OCI-LY7 (cell line): ENCODE measurements at regions not wholly inside any gene's neighbourhood (a gene's known extent, or its start where the extent isn't known, plus 50 kb on each side); places are given as distances from the start of the nearest gene placed in this dataset.

Experiments
- BruUV-seq: library from RNA; stranded (reverse); fragments of 400-500 nt; replicated peaks from 2 replicates; lab custom pipeline; 2021; lab: Mats Ljungman, UMichigan
- CTCF ChIA-PET: fragments of 300-600 bp; sonication (Branson Sonifier 250); formaldehyde crosslinking; loops from one replicate; lab custom pipeline; 2022; ENCODE audit warnings: antibody characterized with exemption; ENCODE audit not compliant: unreplicated experiment; lab: Charles Lee
- POLR2A ChIA-PET: fragments of 300-600 bp; sonication (Branson Sonifier 250); formaldehyde crosslinking; loops from one replicate; lab custom pipeline; 2022; ENCODE audit warnings: antibody characterized with exemption; lab: Charles Lee
- DNase-seq: peaks from one replicate; pipeline ENCODE4 v3.0.0-alpha.2; 2015; ENCODE audit warnings: low spot score
- H2AFZ ChIP-seq: fragments of 200-600 bp; sonication (generic), shearing (Covaris generic); 2 replicates; pipeline ENCODE4 v1.6.1; 2014; ENCODE audit warnings: mild to moderate bottlenecking, antibody characterized with exemption, low read length, moderate library complexity
- H3K27ac ChIP-seq: fragments of 200-600 bp; sonication (generic); 2 replicates; pipeline ENCODE4 v1.5.1; 2014; ENCODE audit warnings: mixed run types, low read depth, mild to moderate bottlenecking, moderate library complexity, low read length, inconsistent platforms; ENCODE audit not compliant: poor library complexity, severe bottlenecking
- H3K36me3 ChIP-seq: fragments of 200-600 bp; sonication (generic); 2 replicates; pipeline ENCODE4 v1.6.1; 2014; ENCODE audit warnings: mild to moderate bottlenecking, antibody characterized with exemption, low read length, moderate library complexity, mixed read lengths; ENCODE audit not compliant: insufficient read depth
- H3K4me1 ChIP-seq: fragments of 200-600 bp; sonication (generic); 2 replicates; pipeline ENCODE4 v1.5.1; 2014; ENCODE audit warnings: mild to moderate bottlenecking, low read length; ENCODE audit not compliant: insufficient read depth, poor library complexity, severe bottlenecking
- H3K4me2 ChIP-seq: fragments of 200-600 bp; sonication (generic); 2 replicates; pipeline ENCODE4 v1.6.1; 2014; ENCODE audit warnings: mild to moderate bottlenecking, low read length
- H3K4me3 ChIP-seq: fragments of 200-600 bp; sonication (generic); 2 replicates; pipeline ENCODE4 v1.5.1; 2014; ENCODE audit warnings: mild to moderate bottlenecking, low read depth, low read length; ENCODE audit not compliant: poor library complexity, severe bottlenecking
- H3K79me2 ChIP-seq: fragments of 200-600 bp; sonication (generic); 2 replicates; pipeline ENCODE4 v1.6.1; 2016; ENCODE audit warnings: low read depth, mild to moderate bottlenecking, low read length, moderate library complexity, mixed read lengths; ENCODE audit not compliant: insufficient read depth
- H3K9me2 ChIP-seq: fragments of 200-600 bp; sonication (generic); 2 replicates; pipeline ENCODE4 v1.6.1; 2016; ENCODE audit warnings: mild to moderate bottlenecking, low read length, mixed read lengths; ENCODE audit not compliant: insufficient read depth
- H3K9me3 ChIP-seq: fragments of 200-600 bp; sonication (generic); 2 replicates; pipeline ENCODE4 v1.6.1; 2014; ENCODE audit warnings: mild to moderate bottlenecking, mixed run types, low read length, mixed read lengths
- H4K20me1 ChIP-seq: fragments of 200-600 bp; sonication (generic); 2 replicates; pipeline ENCODE4 v1.6.1; 2014; ENCODE audit warnings: mild to moderate bottlenecking, antibody characterized with exemption, low read length, moderate library complexity, mixed read lengths; ENCODE audit not compliant: insufficient read depth
- CTCF ChIP-seq: fragments of 200-600 bp; sonication (generic); conservative IDR thresholded peaks from 2 replicates; pipeline ENCODE4 v1.5.1; 2014; ENCODE audit warnings: mild to moderate bottlenecking, antibody characterized with exemption, low read length, moderate library complexity, mixed read lengths
- EZH2phosphoT487 ChIP-seq: fragments of 200-600 bp; sonication (generic); IDR thresholded peaks from 2 replicates; pipeline ENCODE4 v1.6.1; 2018; ENCODE audit warnings: low read depth, borderline replicate concordance, mild to moderate bottlenecking, mixed run types, antibody characterized with exemption, low read length, moderate library complexity, mixed read lengths
- intact Hi-C: fragments of 100-400 bp; cut with micrococcal nuclease; formaldehyde crosslinking; loops from one replicate; pipeline ENCODE4 v1.10.0; 2022; ENCODE audit not compliant: unreplicated experiment

GRCh38 chr7:118757066-118757465 is 532.6 kb downstream of the ANKRD7 start:
- no peak for DNase-seq
- H2AFZ ChIP-seq: no peak overlapping the region
- CTCF ChIA-PET: no interaction called here
- POLR2A ChIA-PET: no interaction called here
- no peak overlapping the region for H3K4me3 ChIP-seq
- H3K4me2 ChIP-seq: no peak overlapping the region
- H3K4me1 ChIP-seq: no peaks in the 10 kb centered on the region
- H3K9me3 ChIP-seq: no peaks in the 10 kb centered on the region
- BruUV-seq: no TSS peak
- H3K79me2 ChIP-seq: no peaks in the 10 kb centered on the region
- no peaks in the 10 kb centered on the region for H4K20me1 ChIP-seq
- TF ChIP-seq EZH2phosphoT487 (no peak), CTCF (no peak)
- no peaks in the 10 kb centered on the region for H3K9me2 ChIP-seq
- H3K36me3 ChIP-seq: no peaks in the 10 kb centered on the region
- H3K27ac ChIP-seq: no peak overlapping the region
- intact Hi-C loops: no loop called here

DNA sequence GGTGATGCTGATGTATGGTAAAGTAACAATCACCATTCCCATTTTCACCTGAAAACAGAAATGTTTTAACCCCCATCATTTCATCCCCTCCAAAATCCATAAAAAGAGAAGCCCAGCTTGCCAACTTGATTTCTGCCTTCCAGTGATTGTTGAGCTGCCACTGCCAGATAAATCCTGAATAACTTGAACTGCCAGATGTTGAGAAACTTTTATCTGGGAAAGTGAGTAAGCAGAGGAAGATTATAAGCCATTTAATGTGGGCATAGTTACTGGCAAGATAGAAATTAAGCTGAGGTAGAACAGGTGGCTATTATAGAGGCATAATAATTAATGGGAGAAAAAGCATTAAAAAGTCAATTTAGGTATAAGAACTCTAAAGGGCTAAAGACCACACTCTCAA is 534.1 kb downstream of the ANKRD7 start:
- ChIA-PET POLR2A (interaction anchor here (0.6 to 0.7 kb wide), 2 partner anchors 22 to 553 kb away, joined by 3 read pairs; no protein-coding TSS in a partner anchor), CTCF (no interaction called here)
- no peak for TF ChIP-seq CTCF
- TF ChIP-seq EZH2phosphoT487: no peak
- Histone ChIP-seq H3K4me2 (no peak overlapping the region), H3K4me3 (no peak overlapping the region), H3K27ac (no peak overlapping the region), H3K4me1 (no peaks in the 10 kb centered on the region), H3K36me3 (no peaks in the 10 kb centered on the region), H2AFZ (no peak overlapping the region), H4K20me1 (no peaks in the 10 kb centered on the region), H3K79me2 (no peaks in the 10 kb centered on the region), H3K9me2 (no peaks in the 10 kb centered on the region), H3K9me3 (no peaks in the 10 kb centered on the region)
- no peak for DNase-seq
- intact Hi-C loops: no loop called here
- no TSS peak for BruUV-seq

DNA sequence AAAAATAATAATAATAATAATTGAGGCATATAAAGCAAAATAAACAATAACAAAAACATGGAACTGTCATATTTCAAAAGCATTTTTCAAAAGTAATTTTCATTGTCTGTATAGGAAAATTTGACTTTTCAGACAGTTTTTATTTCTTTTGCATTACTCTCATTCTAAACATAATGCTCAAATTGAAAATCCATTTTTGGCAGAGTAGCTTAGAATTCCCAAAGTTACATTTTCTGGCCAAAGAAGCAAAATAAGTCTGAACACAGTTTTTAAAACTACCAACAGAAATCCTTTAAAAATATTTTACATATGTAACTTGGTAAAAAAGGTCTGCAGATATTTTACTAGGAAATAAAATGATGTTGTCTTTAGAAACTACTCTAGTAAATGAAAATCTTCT is 535.4 kb downstream of the ANKRD7 start:
- intact Hi-C loops: no loop called here
- Histone ChIP-seq H3K27ac (no peak overlapping the region), H3K4me2 (no peak overlapping the region), H3K9me2 (no peaks in the 10 kb centered on the region), H3K4me1 (no peaks in the 10 kb centered on the region), H3K9me3 (no peaks in the 10 kb centered on the region), H3K4me3 (no peak overlapping the region), H3K36me3 (no peaks in the 10 kb centered on the region), H3K79me2 (no peaks in the 10 kb centered on the region), H2AFZ (no peak overlapping the region), H4K20me1 (no peaks in the 10 kb centered on the region)
- CTCF ChIA-PET: no interaction called here
- no peak for DNase-seq
- no TSS peak for BruUV-seq
- POLR2A ChIA-PET: no interaction called here
- TF ChIP-seq CTCF: no peak
- TF ChIP-seq EZH2phosphoT487: no peak
